ENCODE measurements at regions not wholly inside any gene's neighbourhood (a gene's known extent, or its start where the extent isn't known, plus 50 kb on each side); places are given as distances from the start of the nearest gene placed in this dataset.
"Not testable (repeated sequence)": the region's sequence is repeated elsewhere in the genome, so short reads cannot be mapped to it uniquely, and the experiment has no call there.

DNA sequence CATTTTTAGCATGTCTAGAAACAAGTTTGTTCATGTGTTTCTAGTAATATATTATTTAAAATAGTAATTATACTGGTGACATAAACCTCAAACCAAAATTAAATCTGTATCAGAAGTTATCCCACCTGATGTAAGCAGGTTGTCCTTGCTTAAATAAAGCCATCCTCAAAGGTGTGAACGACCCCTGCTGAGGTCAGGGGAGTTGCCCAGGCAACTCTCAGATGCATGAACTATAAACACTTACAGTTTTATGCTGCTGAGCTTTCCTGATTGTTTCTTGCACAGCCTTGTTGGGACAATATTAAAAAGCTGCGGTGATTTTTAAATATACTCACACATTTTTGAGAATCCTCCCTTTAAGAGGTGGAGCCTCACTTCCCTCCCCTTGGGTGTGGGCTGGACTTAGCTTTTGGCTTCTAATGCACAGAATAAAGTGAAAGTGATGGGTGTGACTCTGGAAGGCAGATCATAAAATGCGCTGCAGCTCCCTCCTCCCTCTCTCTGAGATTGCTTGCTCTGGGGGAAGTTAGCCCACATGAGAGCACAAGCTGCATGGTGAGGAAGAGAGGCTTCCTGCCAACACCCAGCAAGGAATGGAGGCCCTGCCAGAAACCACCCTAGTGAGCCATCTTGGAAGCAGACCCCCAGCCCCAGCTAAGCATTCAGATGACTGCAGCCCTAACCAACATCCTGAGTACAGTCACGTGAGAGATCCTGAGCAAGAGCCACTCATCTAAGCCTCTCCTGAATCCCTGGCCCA, 152.7 kb downstream of the SKIDA1 start:
- DNase-seq (ENCODE audit: low read depth, low spot score): peak; percentile 96
- peak overlapping the region; percentile 33 for H3K4me3 ChIP-seq (ENCODE audit: low read length)

DNA sequence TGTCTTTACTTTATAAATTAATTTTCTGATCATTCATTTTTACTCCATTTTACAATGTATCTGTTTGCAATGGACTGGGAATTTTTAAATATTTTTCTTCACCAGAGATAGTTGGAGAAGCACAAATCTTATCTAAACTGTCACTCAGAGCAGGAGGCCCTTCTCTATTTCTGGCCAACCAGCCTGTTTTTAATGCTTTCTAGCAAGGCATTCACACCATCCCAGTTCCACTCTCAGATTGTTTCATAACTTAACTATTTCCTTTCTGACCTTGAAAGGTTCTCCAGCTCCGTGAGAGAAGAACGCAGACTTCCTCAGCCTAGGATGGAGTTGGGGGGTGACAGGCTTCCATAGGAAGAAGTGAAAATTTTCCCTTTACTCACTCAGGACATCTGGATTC, 155.8 kb downstream of the SKIDA1 start:
- H3K4me3 ChIP-seq (ENCODE audit: low read length): no peak overlapping the region
- DNase-seq (ENCODE audit: low read depth, low spot score): no peak

DNA sequence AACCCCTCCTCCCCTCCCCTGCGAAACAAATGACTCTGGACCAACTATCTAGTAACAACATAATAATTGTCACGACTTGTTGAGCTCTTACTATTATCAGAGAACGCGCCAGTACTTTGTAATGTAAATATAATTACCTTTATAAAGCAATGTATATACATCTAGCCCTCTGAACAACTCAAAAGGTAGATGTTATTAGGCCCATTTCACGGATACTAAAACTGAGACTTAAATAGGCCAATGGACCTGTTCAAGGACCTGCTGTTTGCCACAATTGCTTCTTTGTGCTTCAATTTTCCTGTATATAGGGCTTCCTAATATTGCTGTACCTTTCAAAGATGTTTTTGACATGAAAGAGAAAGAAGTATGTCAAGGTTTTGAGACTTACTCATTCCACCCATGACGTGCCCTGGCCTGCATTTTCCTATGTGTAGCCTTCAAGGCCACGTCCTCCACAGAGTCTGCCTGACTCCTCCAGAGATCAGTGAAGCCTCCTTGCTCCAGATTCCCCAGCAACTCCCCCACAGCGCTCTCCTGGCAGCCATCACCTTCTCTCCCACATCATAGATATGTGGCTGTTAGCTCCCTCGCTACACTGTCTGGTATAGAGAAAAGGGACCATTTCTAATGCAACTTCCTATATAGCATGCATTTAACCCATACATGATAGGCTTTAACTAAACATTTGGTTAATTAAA, 156.6 kb downstream of the SKIDA1 start:
- no peak for DNase-seq (ENCODE audit: low read depth, low spot score)
- no peak overlapping the region for H3K4me3 ChIP-seq (ENCODE audit: low read length)

DNA sequence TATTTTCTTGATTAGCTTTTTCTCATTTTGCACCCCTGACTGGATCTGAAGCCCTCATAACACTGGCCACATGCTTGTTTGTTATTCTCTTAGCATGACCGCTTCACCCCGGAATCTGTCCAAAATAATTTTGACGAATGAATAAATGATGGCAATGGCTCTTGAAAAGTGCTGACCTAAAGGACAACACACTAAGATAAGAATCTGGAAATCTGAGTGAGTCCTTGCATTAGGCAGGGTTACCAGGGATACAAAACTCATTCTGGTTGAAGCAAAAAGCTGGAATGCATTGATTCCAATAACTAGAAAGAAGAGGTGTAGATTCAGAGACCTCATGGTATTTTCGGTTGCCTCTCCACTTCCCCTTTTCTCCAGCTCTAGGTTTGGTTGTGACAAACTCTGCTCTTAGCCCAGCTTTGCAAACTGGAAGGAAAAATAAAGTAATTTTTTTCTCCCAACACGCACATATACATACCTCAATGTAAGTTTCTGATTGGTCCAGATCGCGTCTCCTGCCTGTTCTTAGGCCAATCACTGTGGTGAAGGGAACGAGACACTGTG, 157.4 kb downstream of the SKIDA1 start:
- DNase-seq (ENCODE audit: low read depth, low spot score): no peak
- H3K4me3 ChIP-seq (ENCODE audit: low read length): no peak overlapping the region

DNA sequence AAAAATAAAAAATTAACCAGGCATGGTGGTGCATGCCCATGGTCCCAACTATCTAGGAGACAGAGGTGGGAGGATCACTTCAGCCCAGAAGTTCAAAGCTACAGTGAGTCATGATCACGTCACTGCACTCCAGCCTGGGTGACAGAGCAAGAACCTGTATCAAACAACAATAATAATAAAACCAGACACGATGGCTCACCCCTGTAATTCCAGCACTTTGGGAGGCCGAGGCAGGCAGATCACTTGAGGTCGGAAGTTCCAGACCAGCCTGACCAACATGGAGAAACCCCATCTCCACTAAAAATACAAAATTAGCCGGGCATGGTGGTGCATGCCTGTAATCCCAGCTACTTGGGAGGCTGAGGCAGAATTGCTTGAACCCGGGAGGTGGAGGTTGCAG, 159.4 kb downstream of the SKIDA1 start:
- H3K4me3 ChIP-seq (ENCODE audit: low read length); DNase-seq (ENCODE audit: low read depth, low spot score): not testable (repeated sequence)

DNA sequence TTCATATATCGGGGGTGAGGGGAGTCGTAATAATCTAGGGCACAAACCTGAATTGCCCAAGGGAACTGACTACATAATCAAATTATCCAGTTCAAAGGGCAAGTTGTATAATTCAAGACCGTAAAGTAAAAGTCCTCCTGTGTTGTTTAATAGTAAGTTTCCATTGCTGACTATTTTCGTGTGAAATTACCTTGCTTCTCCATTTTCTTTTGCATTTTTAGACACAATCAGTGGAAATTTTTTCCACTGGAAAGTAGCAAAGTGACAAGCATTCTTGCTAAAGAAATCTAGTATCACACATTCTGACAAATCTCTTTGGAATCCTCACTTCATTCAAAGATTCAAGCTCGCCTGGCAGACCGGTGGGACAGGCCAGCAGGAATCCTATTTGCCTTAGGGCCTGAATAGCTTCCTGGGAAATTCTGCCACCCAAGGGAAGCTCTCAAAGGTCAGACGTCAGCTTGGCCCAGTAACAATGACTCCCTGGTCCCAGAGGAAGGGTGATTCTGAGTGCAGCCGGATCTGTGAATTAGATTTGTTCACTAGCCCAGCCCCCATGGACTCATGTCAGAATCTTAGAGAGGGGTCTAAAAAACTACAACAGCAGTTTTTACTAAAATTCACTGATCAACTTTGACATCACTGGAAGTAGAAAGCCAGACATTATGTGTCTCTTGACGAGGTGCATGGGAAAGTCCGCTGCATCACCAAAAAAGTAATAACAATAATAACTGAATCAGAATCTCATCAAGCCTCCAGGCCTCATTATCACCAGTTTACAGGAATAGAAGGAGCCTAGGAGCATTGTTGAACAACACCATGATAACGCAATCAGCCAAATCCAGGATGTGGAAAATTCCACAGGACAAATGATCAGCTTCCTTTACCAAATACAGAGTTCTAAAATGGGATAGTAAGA, 161.0 kb downstream of the SKIDA1 start:
- no peak overlapping the region for H3K4me3 ChIP-seq (ENCODE audit: low read length)
- DNase-seq (ENCODE audit: low read depth, low spot score): no peak

DNA sequence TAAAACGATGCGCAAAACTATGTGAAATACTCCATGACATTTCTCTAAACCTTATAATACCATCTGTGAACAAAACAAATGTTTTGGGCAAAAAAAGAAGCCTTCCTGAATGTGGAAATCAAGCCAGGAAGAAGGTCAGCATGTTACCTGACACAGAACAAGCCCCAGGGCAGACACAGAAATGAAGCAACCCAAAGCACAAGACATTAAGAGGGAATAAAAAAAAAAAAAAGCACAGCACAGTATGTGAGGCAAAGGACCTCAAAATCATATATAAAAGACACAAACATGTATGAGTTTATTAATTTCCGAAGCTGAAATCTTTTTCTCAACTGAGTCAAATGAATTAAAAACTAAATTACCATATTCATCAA, 161.8 kb downstream of the SKIDA1 start:
- no peak for DNase-seq (ENCODE audit: low read depth, low spot score)
- no peak overlapping the region for H3K4me3 ChIP-seq (ENCODE audit: low read length)

DNA sequence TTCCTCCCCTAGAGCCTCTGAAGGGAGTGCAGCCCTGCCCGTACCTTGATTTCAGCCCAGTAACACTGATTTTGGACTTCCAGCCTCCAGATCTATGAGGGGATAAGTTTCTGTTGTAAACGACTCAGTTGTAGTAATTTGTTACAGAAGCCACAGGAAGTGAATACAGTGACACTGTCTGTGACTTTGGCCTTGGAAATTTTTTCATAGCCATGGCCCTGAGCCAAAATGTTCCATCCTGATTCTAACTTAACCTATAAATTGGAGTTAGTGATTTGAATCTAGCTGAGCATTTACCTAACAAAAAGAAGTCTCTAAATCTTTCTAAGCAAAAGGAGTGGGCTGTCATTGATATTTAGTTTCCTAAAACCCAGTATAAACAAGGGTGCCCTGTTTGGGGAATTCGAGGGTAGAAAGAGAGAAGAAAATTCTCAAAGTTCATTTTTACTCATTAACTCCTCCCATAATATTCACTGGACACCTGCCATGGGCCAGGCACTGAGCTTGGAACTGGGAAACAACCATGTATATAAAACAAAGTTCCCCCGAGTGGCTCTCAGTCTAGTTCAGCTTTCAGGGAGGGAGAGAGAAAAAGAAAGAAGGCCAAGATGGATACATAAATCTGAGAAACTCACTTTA, 162.3 kb downstream of the SKIDA1 start:
- DNase-seq (ENCODE audit: low read depth, low spot score): no peak
- no peak overlapping the region for H3K4me3 ChIP-seq (ENCODE audit: low read length)

DNA sequence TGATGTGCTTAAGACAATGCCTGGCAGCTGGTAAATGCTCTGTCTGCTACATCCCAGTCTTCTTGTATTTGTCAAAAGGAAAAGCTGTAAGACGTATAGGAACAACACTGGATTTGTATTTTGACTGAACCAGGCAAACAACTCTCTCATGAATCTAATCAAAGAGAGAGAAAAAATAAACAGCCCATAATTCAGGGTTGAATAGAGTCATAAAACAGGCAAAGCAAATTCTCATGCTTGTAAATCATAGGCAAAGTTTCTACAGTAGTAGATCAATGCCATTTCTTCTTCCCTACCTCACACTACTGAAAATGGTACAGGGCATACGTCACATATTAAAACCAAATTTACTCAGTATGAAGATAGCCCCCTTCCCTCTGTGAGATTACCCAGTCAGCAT, 166.3 kb downstream of the SKIDA1 start:
- no peak for DNase-seq (ENCODE audit: low read depth, low spot score)
- H3K4me3 ChIP-seq (ENCODE audit: low read length): no peak overlapping the region

DNA sequence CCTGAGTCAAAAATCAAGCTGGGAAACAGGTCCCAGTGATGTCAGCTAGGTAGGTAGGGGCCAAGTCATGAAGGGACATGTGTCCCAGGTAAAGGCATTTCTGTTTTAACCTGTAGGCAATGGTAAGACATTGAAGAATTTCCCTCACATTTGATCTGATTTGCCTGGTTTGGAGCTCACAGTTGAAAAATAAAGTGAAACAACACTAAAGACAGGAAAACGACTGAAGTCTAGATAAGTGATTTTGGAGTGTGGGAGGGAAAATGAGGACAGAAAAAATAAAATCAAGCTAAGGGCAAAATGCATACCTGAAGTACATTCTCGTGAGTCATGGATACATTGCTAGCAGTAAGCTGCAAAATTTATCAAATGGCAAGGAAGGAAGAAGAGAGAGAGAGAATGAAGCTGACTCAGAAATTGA, 169.9 kb downstream of the SKIDA1 start:
- H3K4me3 ChIP-seq (ENCODE audit: low read length): no peak overlapping the region
- no peak for DNase-seq (ENCODE audit: low read depth, low spot score)

DNA sequence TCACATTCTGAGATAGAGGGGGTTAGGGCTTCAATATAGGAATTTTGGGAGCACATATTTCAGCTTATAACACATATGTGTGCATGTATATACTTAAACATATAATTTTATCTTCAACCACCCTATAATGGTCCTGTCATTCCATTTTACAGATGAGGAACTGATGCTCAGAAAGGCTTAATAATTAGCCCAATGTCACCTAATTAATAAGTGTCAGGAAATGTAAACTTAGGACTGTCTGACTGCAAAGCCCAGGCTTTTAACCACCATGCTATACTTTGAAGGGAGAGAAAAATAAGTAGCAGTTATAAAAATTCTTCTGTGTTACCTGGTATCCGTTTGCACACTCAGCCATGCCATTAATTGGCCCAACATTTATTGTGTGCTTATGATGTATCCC, 172.6 kb downstream of the SKIDA1 start:
- H3K4me3 ChIP-seq (ENCODE audit: low read length): no peak overlapping the region
- DNase-seq (ENCODE audit: low read depth, low spot score): no peak

DNA sequence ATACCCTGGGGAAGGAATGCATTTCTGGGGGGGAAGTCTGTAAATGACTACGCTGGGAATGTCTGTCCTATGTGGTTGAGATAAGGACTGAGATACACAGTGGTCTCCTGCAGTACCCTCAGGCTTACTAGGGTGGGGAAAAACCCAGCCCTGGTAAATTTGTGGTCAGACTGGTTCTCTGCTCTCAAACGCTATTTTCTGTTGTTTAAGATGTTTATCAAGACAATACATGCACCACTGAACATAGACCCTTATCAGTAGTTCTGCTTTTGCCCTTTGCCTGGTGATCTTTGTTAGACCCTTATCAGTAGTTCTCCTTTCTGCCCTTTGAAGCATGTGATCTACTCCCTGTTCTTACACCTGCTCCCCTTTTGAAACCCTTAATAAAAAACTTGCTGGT, 173.9 kb downstream of the SKIDA1 start:
- DNase-seq (ENCODE audit: low read depth, low spot score); H3K4me3 ChIP-seq (ENCODE audit: low read length): not testable (repeated sequence)

DNA sequence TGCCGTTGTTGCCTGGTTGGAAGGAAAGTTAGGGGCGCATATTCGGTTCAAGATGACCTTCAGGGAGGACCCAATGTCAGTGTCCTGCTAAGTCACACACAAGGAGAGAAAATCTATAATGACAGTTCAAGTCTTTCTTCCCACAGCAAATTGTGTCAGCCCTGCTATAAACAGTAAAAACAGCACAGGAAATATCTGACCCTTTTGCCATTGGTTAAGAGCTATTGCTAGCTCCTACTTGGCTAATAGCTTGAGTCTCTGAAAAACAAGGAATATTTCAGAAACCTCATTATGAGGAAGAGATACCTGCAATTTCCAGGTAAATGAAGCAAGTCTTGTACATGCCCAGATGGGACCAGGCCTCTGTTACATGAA, 175.6 kb downstream of the SKIDA1 start:
- no peak for DNase-seq (ENCODE audit: low read depth, low spot score)
- no peak overlapping the region for H3K4me3 ChIP-seq (ENCODE audit: low read length)

DNA sequence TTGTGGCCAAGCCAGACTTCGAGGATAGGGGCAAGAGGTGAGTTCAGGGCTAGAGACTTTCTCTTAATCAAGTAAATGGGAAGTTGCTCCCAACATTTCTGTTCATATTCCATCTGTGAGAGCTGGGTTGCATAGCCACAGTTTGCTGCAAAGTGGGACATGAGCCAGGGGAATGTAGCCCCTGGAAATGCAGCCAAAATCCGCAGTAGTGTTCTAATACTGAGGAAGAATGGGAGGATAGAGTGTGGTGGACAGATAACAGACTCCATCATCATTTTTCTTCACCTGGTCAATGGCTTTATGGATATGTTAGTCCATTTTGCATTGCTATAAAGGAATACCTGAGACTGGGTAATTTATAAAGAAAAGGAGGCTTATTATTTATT, 177.7 kb downstream of the SKIDA1 start:
- H3K4me3 ChIP-seq (ENCODE audit: low read length): no peak overlapping the region
- DNase-seq (ENCODE audit: low read depth, low spot score): no peak

DNA sequence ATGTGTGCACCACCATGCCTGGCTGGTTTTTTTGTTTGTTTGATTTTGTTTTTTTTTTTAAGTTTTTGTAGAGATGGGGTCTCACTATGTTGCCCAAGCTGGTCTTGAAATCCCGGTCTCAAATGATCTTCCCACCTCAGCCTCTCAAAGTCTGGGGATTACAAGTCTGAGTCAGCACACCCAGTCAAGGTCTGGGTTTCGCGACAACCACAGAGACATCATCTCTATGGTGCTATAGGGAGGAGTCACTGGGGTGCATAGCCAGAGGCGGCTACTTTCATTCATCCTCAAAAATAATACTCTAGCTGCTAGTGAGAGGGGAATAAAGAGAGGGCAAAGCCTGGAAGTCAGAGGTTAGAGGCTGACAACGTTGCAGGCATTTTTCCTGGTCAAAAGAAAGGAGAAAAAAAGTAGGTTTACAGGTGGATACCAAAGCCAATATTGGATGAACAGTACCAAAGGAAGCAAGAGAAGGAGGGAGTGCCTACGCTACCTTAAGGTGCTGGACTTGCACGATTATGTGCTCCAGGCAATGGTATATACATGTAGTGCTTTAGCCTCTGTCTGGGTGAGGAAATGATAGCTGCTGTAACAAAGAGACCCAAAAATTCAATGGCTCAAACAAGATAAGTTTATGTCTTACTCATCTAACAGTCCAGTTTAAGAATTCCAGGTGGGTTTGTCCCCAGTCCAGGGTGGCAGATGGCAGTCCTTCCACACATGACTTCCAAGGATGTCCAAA, 178.3 kb downstream of the SKIDA1 start:
- H3K4me3 ChIP-seq (ENCODE audit: low read length): no peak overlapping the region
- no peak for DNase-seq (ENCODE audit: low read depth, low spot score)

DNA sequence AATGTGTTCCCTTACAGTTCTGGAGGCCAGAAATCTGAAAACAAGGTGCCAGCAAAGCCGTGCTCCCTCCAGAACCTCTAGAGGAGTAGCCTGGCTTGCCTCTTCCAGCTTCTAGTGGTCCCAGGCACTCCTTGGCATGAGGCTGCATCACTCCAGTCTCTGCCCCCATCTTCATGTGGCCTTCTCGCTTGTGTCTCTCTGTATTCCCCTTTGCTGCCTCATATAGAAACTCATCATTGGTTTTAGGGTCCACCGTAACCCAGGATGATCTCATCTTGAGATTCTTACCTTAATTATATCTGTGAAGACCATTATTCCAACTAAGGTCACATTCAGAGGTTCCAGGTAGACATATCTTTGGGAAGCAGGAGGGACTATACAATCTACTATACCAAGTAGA, 182.4 kb downstream of the SKIDA1 start:
- DNase-seq (ENCODE audit: low read depth, low spot score): no peak
- H3K4me3 ChIP-seq (ENCODE audit: low read length): no peak overlapping the region

DNA sequence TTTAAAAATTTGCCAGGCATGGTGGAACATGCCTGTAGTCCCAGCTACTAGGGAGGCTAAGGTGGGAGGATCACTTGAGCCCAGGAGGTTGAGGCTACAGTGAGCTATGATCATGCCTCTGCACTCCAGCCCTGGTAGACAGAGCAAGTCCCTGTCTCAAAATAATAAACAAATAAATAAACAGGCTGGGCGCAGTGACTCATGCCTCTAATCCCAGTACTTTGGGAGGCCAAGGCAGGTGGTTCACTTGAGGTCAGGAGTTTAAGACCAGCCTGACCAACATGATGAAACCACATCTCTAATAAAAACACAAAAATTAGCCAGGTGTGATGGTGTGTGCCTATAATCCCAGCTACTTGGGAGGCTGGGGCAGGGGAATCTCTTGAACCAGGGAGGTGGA, 183.0 kb downstream of the SKIDA1 start:
- not testable (repeated sequence) for H3K4me3 ChIP-seq (ENCODE audit: low read length); DNase-seq (ENCODE audit: low read depth, low spot score)

DNA sequence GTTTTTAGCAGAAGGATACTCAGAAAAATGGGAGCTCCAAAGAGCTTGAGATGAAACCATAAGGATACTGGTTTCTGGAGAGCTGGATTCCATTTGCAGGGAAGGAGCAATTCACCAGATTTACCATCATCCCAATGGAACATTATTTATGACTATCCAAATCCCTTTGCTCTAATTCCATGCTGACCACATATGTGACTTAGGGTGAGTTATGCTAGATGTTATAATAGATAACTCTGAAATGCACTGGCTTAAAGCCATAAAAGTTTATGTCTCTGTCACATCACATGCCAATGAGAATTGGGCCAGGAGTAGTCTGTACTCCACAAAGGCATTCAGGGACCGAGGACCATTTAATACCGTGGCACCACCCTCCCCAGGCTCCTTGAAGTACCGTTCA, 185.2 kb downstream of the SKIDA1 start:
- DNase-seq (ENCODE audit: low read depth, low spot score): no peak
- no peak overlapping the region for H3K4me3 ChIP-seq (ENCODE audit: low read length)

Data from Jurkat, Clone E6-1 (cell line).